ENCODE measurements at regions not wholly inside any gene's neighbourhood (a gene's known extent, or its start where the extent isn't known, plus 50 kb on each side); places are given as distances from the start of the nearest gene placed in this dataset.

DNA sequence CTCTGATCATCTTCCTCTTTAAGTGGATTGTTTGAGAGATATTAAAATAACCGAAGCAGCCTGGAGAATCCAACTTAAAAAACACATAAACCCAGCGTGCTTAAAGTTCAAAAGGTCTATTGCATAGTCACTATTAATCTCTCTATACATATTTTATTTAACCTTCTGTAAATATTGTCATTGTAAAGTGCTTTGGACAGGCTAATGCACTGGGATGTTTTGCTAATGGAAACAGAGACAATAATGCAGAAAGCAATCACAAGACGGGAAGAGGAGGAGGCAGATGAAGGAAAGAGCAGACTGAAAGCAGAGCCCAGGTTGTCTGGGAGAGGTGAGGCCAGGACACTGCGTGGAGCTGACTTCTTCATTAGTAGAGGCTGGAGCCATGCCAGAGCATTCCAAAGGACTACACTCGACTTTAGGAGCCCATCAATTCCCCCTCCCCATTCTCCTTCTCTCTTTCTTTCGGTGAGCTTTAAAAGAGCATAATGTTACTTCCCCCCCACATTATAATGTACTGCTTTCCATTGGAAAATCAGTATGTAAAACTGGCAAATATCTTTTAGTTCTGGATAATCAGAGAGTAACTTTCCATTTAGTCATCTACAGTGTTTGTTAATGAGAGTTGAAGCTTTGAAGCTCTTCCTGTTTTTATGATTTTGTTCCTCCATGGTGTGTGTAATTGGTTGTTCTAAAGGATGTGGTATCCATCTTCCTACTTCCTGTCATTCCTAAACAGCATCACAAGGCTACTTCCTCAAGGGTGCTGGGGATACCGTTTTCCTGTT lies 307.3 kb upstream of the MPDZ start:
- H3K27ac ChIP-seq (ENCODE audit: low read depth, low read length), result no peak overlapping the region
- Mint-ChIP-seq H3K27ac (no peak overlapping the region), H3K36me3 (no peaks in the 10 kb centered on the region), H3K4me3 (no peak overlapping the region), H3K27me3 (no peaks in the 10 kb centered on the region), H3K4me1 (no peaks in the 10 kb centered on the region), H3K9me3 (peaks cover 5 to 24% (median 14%) of the 10 kb centered on the region in 5 donors)
- DNase-seq, result no peak
- no peaks in the 10 kb centered on the region for H3K27me3 ChIP-seq (ENCODE audit: insufficient read depth, low read length, poor library complexity, severe bottlenecking)
- no peaks in the 10 kb centered on the region for H3K4me1 ChIP-seq (ENCODE audit: insufficient read depth, low read length)
- no peaks in the 10 kb centered on the region for H3K36me3 ChIP-seq (ENCODE audit: insufficient read depth, low read length)
- ChIA-PET CTCF (no interaction called here), POLR2A (no interaction called here)
- H3K9me3 ChIP-seq (ENCODE audit: low read length), result no peaks in the 10 kb centered on the region
- no peak overlapping the region for H3K4me3 ChIP-seq (ENCODE audit: low read length)

GRCh38 chr9:13580760-13581159 lies 301.3 kb upstream of the MPDZ start:
- CTCF ChIA-PET, result no interaction called here
- H3K36me3 ChIP-seq (ENCODE audit: insufficient read depth, low read length), result no peaks in the 10 kb centered on the region
- Mint-ChIP-seq H3K4me3 (no peak overlapping the region), H3K27me3 (no peaks in the 10 kb centered on the region), H3K4me1 (no peaks in the 10 kb centered on the region), H3K27ac (no peak overlapping the region), H3K9me3 (peaks cover 3 to 17% (median 9%) of the 10 kb centered on the region in 5 donors), H3K36me3 (no peaks in the 10 kb centered on the region)
- H3K9me3 ChIP-seq (ENCODE audit: low read length), result no peaks in the 10 kb centered on the region
- POLR2A ChIA-PET, result no interaction called here
- DNase-seq, result no peak
- H3K27me3 ChIP-seq (ENCODE audit: insufficient read depth, low read length, poor library complexity, severe bottlenecking), result no peaks in the 10 kb centered on the region
- H3K4me1 ChIP-seq (ENCODE audit: insufficient read depth, low read length), result no peaks in the 10 kb centered on the region
- no peak overlapping the region for H3K27ac ChIP-seq (ENCODE audit: low read depth, low read length)
- H3K4me3 ChIP-seq (ENCODE audit: low read length), result no peak overlapping the region

DNA sequence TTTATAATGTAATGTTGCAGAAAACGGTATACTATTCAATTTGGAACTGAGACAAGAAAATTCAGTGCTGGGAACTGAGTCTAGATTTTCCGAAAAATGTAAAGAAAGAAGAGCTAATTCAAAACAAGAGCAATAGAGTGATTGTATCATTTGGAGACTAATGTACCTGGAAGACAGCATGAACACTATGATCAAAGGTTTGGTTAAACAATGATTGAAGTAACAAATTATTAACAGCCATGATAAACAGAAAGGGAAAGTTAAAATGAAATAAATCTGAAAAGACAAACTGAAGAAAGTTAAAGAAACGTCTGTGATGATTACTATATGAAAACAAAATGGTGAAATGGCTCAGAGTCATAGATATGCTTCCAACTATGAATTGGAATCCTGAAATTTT lies 300.6 kb upstream of the MPDZ start:
- no peak overlapping the region for H3K4me3 ChIP-seq (ENCODE audit: low read length)
- H3K9me3 ChIP-seq (ENCODE audit: low read length), result no peaks in the 10 kb centered on the region
- no peak overlapping the region for H3K27ac ChIP-seq (ENCODE audit: low read depth, low read length)
- H3K27me3 ChIP-seq (ENCODE audit: insufficient read depth, low read length, poor library complexity, severe bottlenecking), result no peaks in the 10 kb centered on the region
- H3K4me1 ChIP-seq (ENCODE audit: insufficient read depth, low read length), result no peaks in the 10 kb centered on the region
- H3K36me3 ChIP-seq (ENCODE audit: insufficient read depth, low read length), result no peaks in the 10 kb centered on the region
- H3K27ac Mint-ChIP-seq, result no peak overlapping the region
- H3K4me1 Mint-ChIP-seq, result no peaks in the 10 kb centered on the region
- ChIA-PET CTCF (no interaction called here), POLR2A (no interaction called here)
- no peak for DNase-seq
- no peak overlapping the region for H3K4me3 Mint-ChIP-seq
- no peaks in the 10 kb centered on the region for H3K27me3 Mint-ChIP-seq
- H3K36me3 Mint-ChIP-seq, result no peaks in the 10 kb centered on the region
- H3K9me3 Mint-ChIP-seq, result peaks cover 3 to 15% (median 9%) of the 10 kb centered on the region in 5 donors

DNA sequence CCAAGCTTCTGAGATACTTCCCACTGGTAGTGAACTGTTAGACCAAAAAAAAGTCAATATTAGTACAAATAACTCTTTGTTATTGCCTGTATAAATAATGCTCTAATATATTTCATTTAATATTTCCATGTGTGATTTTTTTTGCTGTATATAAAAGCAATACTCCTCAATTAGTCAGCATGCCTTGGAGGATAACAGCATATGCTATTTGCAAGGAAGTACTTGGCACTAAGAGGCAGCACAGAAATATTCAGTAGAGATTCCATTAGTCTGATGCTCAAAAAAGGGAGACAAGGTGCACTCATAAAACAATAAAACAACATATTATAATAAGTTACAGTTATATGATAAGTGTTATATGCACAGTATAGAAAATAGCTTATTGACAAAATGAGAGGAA lies 296.6 kb upstream of the MPDZ start:
- no peaks in the 10 kb centered on the region for H3K4me1 ChIP-seq (ENCODE audit: insufficient read depth, low read length)
- CTCF ChIA-PET, result no interaction called here
- no peaks in the 10 kb centered on the region for H3K4me1 Mint-ChIP-seq

DNA sequence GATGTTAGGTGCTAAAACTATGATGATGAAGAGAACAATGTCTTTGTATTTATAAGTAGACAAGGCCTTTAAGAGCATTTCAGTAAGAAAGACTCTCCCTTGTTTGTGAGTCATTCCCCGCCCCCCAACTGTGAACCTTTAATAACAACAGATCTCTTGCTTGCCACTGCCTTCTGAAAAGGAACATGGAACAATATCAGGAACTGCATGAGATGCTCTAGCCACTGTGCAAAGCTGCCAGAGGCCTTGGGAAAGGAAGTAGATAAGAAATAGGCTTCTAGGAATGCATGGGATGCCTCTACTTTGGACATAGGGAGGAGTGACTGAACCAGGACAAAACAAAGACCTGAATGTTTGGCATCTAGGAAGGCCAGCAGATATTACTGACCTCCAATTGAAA lies 296.1 kb upstream of the MPDZ start:
- Histone ChIP-seq H3K4me1 (ENCODE audit: insufficient read depth, low read length) (no peaks in the 10 kb centered on the region), H3K36me3 (ENCODE audit: insufficient read depth, low read length) (no peaks in the 10 kb centered on the region), H3K9me3 (ENCODE audit: low read length) (no peaks in the 10 kb centered on the region), H3K4me3 (ENCODE audit: low read length) (no peak overlapping the region), H3K27me3 (ENCODE audit: insufficient read depth, low read length, poor library complexity, severe bottlenecking) (no peaks in the 10 kb centered on the region), H3K27ac (ENCODE audit: low read depth, low read length) (no peak overlapping the region)
- Mint-ChIP-seq H3K36me3 (no peaks in the 10 kb centered on the region), H3K27ac (no peak overlapping the region), H3K9me3 (peaks cover 0 to 8% (median 2%) of the 10 kb centered on the region in 5 donors), H3K4me3 (no peak overlapping the region), H3K4me1 (no peaks in the 10 kb centered on the region), H3K27me3 (no peaks in the 10 kb centered on the region)
- DNase-seq, result no peak
- ChIA-PET POLR2A (no interaction called here), CTCF (no interaction called here)

More for the DNA sequence above, 296.6 kb upstream of the MPDZ start:
- Mint-ChIP-seq H3K9me3 (peaks cover 0 to 8% (median 3%) of the 10 kb centered on the region in 5 donors), H3K36me3 (no peaks in the 10 kb centered on the region), H3K27me3 (no peaks in the 10 kb centered on the region), H3K4me3 (no peak overlapping the region), H3K27ac (no peak overlapping the region)
- H3K36me3 ChIP-seq (ENCODE audit: insufficient read depth, low read length), result no peaks in the 10 kb centered on the region
- H3K9me3 ChIP-seq (ENCODE audit: low read length), result no peaks in the 10 kb centered on the region
- H3K27me3 ChIP-seq (ENCODE audit: insufficient read depth, low read length, poor library complexity, severe bottlenecking), result no peaks in the 10 kb centered on the region
- H3K27ac ChIP-seq (ENCODE audit: low read depth, low read length), result no peak overlapping the region
- no peak overlapping the region for H3K4me3 ChIP-seq (ENCODE audit: low read length)
- DNase-seq, result no peak
- POLR2A ChIA-PET, result no interaction called here

DNA sequence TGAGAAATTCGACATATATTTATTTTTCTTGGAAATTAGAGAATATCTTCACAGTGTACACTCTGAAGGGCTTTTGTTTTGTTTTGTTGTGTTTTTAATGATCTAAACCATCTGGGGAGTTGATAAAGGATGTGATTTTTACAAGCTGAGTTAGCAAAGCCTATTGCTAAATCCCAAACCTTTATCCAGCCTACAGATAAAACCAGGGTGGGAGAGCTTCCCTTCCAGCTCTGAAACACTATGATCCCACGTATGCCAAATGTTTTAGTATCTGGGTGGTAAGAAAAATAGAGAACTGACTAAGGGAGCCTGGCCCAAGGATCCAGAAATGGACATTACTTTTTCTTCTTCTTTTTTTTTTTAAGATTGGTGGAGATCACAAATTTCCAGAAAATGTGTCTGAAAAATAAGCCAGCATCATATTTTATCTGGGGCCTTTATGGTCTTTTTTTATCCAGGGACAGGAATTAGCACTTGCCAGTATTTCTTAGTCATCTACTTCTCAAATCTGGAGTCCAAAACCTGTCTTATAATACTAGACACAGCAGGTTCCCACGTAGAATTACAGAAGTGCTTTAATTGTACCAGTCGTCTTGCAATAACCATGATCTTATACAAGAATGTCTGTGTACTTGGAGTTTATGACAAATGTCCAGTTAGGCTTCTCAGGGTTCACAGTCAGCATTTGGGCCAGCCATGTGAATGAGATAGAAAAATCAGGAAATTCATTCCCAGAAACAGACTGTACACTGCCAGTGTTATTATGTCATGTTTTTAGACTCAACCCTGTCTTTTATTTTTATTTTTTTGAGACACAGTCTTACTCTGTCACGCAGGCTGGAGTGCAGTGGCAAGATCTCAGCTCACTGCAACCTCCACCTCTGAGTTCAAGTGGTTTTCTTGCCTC lies 290.8 kb upstream of the MPDZ start:
- Histone ChIP-seq H3K4me3 (ENCODE audit: low read length) (no peak overlapping the region), H3K9me3 (ENCODE audit: low read length) (no peaks in the 10 kb centered on the region), H3K27me3 (ENCODE audit: insufficient read depth, low read length, poor library complexity, severe bottlenecking) (no peaks in the 10 kb centered on the region), H3K27ac (ENCODE audit: low read depth, low read length) (no peak overlapping the region), H3K4me1 (ENCODE audit: insufficient read depth, low read length) (no peaks in the 10 kb centered on the region), H3K36me3 (ENCODE audit: insufficient read depth, low read length) (no peaks in the 10 kb centered on the region)
- Mint-ChIP-seq H3K4me1 (peaks cover 0 to 5% (median 0%) of the 10 kb centered on the region in 3 donors), H3K4me3 (no peak overlapping the region), H3K27ac (no peak overlapping the region), H3K9me3 (peaks cover 0 to 13% (median 6%) of the 10 kb centered on the region in 5 donors), H3K36me3 (no peaks in the 10 kb centered on the region), H3K27me3 (no peaks in the 10 kb centered on the region)
- ChIA-PET POLR2A (no interaction called here), CTCF (no interaction called here)
- DNase-seq, result no peak

DNA sequence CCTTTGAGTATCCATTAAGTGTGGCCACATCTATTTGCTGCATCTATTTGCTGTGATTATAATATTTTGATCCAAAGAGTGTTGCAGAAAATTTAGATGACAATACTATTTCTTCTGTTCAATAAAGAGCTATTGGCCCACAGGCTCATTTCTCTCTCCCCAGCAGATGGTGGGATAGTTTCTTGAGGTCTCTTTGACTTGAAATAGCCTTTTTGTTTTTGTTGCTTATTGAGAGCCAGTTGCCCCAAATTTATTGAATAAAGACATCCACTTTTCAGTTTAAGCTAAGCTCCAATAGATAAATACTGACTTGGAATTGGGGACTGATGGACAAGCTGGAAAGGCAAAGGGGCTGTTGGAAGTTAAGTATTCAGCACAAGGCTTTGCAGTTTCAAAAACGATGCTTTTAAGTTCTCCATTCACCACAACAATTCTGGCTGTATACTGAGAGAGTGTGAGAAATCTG lies 290.1 kb upstream of the MPDZ start:
- Histone ChIP-seq H3K9me3 (ENCODE audit: low read length) (no peaks in the 10 kb centered on the region), H3K4me3 (ENCODE audit: low read length) (no peak overlapping the region), H3K27me3 (ENCODE audit: insufficient read depth, low read length, poor library complexity, severe bottlenecking) (no peaks in the 10 kb centered on the region), H3K36me3 (ENCODE audit: insufficient read depth, low read length) (no peaks in the 10 kb centered on the region), H3K4me1 (ENCODE audit: insufficient read depth, low read length) (no peaks in the 10 kb centered on the region), H3K27ac (ENCODE audit: low read depth, low read length) (no peak overlapping the region)
- Mint-ChIP-seq H3K27me3 (no peaks in the 10 kb centered on the region), H3K4me3 (no peak overlapping the region), H3K36me3 (no peaks in the 10 kb centered on the region), H3K4me1 (peaks cover 0 to 5% (median 0%) of the 10 kb centered on the region in 3 donors), H3K27ac (no peak overlapping the region), H3K9me3 (peaks cover 0 to 13% (median 3%) of the 10 kb centered on the region in 5 donors)
- ChIA-PET POLR2A (no interaction called here), CTCF (no interaction called here)
- DNase-seq, result no peak

DNA sequence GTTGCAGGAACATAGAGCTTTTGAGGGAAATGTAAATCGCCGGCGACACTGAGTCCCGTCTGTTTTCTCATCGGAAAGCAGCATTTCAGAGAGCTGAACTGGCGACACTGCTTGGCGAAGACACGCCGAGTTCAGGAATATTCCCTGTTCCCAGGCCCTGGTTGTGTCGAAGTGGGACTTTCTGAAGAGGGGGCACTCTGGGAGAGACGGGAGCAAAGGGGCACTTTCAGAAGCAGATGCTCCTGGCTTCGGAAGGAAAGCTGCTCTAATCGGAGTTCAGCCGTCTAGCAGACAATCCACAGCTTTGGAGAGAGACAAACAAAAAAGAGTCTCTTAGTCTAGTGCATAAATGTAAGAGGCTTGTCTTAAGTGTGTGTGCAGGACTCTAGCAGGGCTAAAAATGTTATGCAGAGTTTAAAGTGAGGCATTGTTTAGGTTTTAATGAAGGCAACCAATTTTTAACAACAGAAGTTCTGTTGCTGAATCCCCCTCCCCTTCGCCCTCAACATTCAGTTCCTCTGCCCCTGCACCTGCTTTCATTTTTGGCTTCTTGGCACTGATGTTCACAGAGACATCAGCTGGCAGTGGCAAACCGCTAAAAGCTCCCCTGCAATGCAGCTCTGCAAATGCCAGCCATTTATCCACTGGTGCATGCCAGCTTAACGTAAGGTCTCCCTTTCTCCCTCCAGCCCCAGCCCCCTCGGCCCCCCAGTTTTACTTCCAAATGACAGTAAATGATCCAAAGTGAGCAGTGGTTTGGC lies 289.5 kb upstream of the MPDZ start:
- Histone ChIP-seq H3K27me3 (ENCODE audit: insufficient read depth, low read length, poor library complexity, severe bottlenecking) (no peaks in the 10 kb centered on the region), H3K27ac (ENCODE audit: low read depth, low read length) (no peak overlapping the region), H3K36me3 (ENCODE audit: insufficient read depth, low read length) (no peaks in the 10 kb centered on the region), H3K9me3 (ENCODE audit: low read length) (no peaks in the 10 kb centered on the region), H3K4me3 (ENCODE audit: low read length) (no peak overlapping the region), H3K4me1 (ENCODE audit: insufficient read depth, low read length) (no peaks in the 10 kb centered on the region)
- Mint-ChIP-seq H3K9me3 (peaks cover 0 to 17% (median 3%) of the 10 kb centered on the region in 5 donors), H3K4me1 (peaks cover 0 to 5% (median 0%) of the 10 kb centered on the region in 3 donors), H3K27ac (no peak overlapping the region), H3K4me3 (peak overlapping the region in 2 of 7 donors; percentile 15 to 59), H3K27me3 (no peaks in the 10 kb centered on the region), H3K36me3 (no peaks in the 10 kb centered on the region)
- CTCF ChIA-PET, result no interaction called here
- no peak for DNase-seq
- POLR2A ChIA-PET, result no interaction called here

Data from CD8-positive, alpha-beta memory T cell (primary cell).